Keratinocyte (primary cell): ENCODE measurements at regions not wholly inside any gene's neighbourhood (a gene's known extent, or its start where the extent isn't known, plus 50 kb on each side); places are given as distances from the start of the nearest gene placed in this dataset.

Source experiments
- DNase-seq: peaks from one replicate; pipeline ENCODE4 v3.0.0-alpha.2; 2011; ENCODE audit warnings: low read depth, missing footprints, low spot score
- FAIRE-seq: peaks from 2 replicates; lab custom pipeline; 2011; peaks lifted over from hg19 to GRCh38; lab: Jason Lieb, UNC
- H2AFZ ChIP-seq: 2 replicates; pipeline ENCODE4 v1.6.0; 2012; ENCODE audit warnings: low read length, control low read depth, inconsistent platforms; ENCODE audit not compliant: control insufficient read depth
- H3K27ac ChIP-seq: 2 replicates; pipeline ENCODE4 v1.5.1; 2011; ENCODE audit warnings: low read length; ENCODE audit not compliant: control insufficient read depth, insufficient read depth
- H3K27me3 ChIP-seq: 3 replicates; pipeline ENCODE4 v1.6.0; 2011; ENCODE audit warnings: low read length; ENCODE audit not compliant: control insufficient read depth, insufficient read depth; ENCODE audit errors: extremely low read depth
- H3K36me3 ChIP-seq, 2 experiments: 2 replicates in 1 of 2; 3 replicates in 1 of 2; pipeline ENCODE4 v1.5.1; 2011; ENCODE audit warnings: low read length in 2 of 2, mild to moderate bottlenecking in 1 of 2; ENCODE audit not compliant: control insufficient read depth in 2 of 2, insufficient read depth in 2 of 2; ENCODE audit errors: extremely low read depth in 1 of 2
- H3K4me1 ChIP-seq: 3 replicates; pipeline ENCODE4 v1.5.1; 2011; ENCODE audit warnings: low read length; ENCODE audit not compliant: control insufficient read depth, insufficient read depth; ENCODE audit errors: extremely low read depth
- H3K4me2 ChIP-seq: 3 replicates; pipeline ENCODE4 v1.6.0; 2011; ENCODE audit warnings: low read depth, low read length; ENCODE audit not compliant: control insufficient read depth, insufficient read depth; ENCODE audit errors: extremely low read depth
- H3K4me3 ChIP-seq, 3 experiments: fragments of 200-600 bp in 1 of 3; sonication (generic) in 1 of 3; 2 replicates in 2 of 3; 3 replicates in 1 of 3; pipeline ENCODE4 v1.5.1; 2011 to 2016; ENCODE audit warnings: low read length in 3 of 3, mild to moderate bottlenecking in 3 of 3, control low read depth in 2 of 3, inconsistent platforms in 1 of 3, low read depth in 1 of 3, mixed read lengths in 1 of 3, mixed run types in 1 of 3, moderate library complexity in 1 of 3; ENCODE audit not compliant: control insufficient read depth in 2 of 3, insufficient read depth in 2 of 3; ENCODE audit errors: extremely low read depth in 1 of 3
- H3K79me2 ChIP-seq: 2 replicates; pipeline ENCODE4 v1.6.0; 2012; ENCODE audit warnings: low read length; ENCODE audit not compliant: control insufficient read depth, insufficient read depth
- H3K9ac ChIP-seq: 3 replicates; pipeline ENCODE4 v1.6.0; 2011; ENCODE audit warnings: low read length; ENCODE audit not compliant: control insufficient read depth, insufficient read depth; ENCODE audit errors: extremely low read depth
- H3K9me1 ChIP-seq: 3 replicates; pipeline ENCODE4 v1.6.0; 2011; ENCODE audit warnings: low read length; ENCODE audit not compliant: control insufficient read depth, insufficient read depth; ENCODE audit errors: extremely low read depth
- H3K9me3 ChIP-seq: 2 replicates; pipeline ENCODE4 v1.5.1; 2012; ENCODE audit warnings: low read depth, low read length; ENCODE audit not compliant: control insufficient read depth
- H4K20me1 ChIP-seq: 3 replicates; pipeline ENCODE4 v1.6.0; 2011; ENCODE audit warnings: low read length; ENCODE audit not compliant: control insufficient read depth, insufficient read depth; ENCODE audit errors: extremely low read depth
- EZH2 ChIP-seq: IDR thresholded peaks from one replicate; pipeline ENCODE4 v1.6.1; 2012; ENCODE audit warnings: inconsistent platforms, mild to moderate bottlenecking, low read length, moderate library complexity
- dilution Hi-C: fragments of 300-500 bp; cut with MboI; formaldehyde crosslinking; loops from one replicate; pipeline ENCODE4 v1.7.0; 2020; ENCODE audit warnings: low sequenced_read_pairs; ENCODE audit not compliant: extremely low pct_ligation_motif_present
- TF ChIP-seq, protein P1 (sequence below), 3 experiments: IDR thresholded peaks in 1 of 3; conservative IDR thresholded peaks in 1 of 3; optimal IDR thresholded peaks in 1 of 3; 2 replicates in 2 of 3; 3 replicates in 1 of 3; pipeline versions ENCODE3 to v1.5.1; 2011; ENCODE audit warnings: low read length in 3 of 3, mild to moderate bottlenecking in 3 of 3, moderate library complexity in 2 of 3, control low read depth in 1 of 3, inconsistent platforms in 1 of 3; ENCODE audit not compliant: insufficient read depth in 2 of 3; ENCODE audit errors: extremely low read depth in 1 of 3

GRCh38 chr14:82482345-82482744, 948.7 kb upstream of the SEL1L start:
- no peaks in the 10 kb centered on the region for H3K79me2 ChIP-seq
- no peaks in the 10 kb centered on the region for H3K36me3 ChIP-seq
- no peak for FAIRE-seq
- no peak overlapping the region for H3K27ac ChIP-seq
- TF ChIP-seq, protein P1, sequence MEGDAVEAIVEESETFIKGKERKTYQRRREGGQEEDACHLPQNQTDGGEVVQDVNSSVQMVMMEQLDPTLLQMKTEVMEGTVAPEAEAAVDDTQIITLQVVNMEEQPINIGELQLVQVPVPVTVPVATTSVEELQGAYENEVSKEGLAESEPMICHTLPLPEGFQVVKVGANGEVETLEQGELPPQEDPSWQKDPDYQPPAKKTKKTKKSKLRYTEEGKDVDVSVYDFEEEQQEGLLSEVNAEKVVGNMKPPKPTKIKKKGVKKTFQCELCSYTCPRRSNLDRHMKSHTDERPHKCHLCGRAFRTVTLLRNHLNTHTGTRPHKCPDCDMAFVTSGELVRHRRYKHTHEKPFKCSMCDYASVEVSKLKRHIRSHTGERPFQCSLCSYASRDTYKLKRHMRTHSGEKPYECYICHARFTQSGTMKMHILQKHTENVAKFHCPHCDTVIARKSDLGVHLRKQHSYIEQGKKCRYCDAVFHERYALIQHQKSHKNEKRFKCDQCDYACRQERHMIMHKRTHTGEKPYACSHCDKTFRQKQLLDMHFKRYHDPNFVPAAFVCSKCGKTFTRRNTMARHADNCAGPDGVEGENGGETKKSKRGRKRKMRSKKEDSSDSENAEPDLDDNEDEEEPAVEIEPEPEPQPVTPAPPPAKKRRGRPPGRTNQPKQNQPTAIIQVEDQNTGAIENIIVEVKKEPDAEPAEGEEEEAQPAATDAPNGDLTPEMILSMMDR (optimal IDR thresholded peaks at IDR 0.05 in 1 of 3, IDR thresholded peaks at IDR 0.05 in 1 of 3, conservative IDR thresholded peaks at IDR 0.05 in 1 of 3; ENCODE audit: extremely low read depth in 1 of 3, insufficient read depth in 2 of 3, low read length in 3 of 3), result no peak
- TF ChIP-seq EZH2, result no peak
- H3K9me1 ChIP-seq, result no peaks in the 10 kb centered on the region
- dilution Hi-C loops, result no loop called here
- no peak overlapping the region for H3K4me3 ChIP-seq
- H3K4me2 ChIP-seq, result no peak overlapping the region
- no peaks in the 10 kb centered on the region for H3K9me3 ChIP-seq
- no peaks in the 10 kb centered on the region for H3K27me3 ChIP-seq
- no peak overlapping the region for H2AFZ ChIP-seq
- no peak overlapping the region for H3K9ac ChIP-seq
- H4K20me1 ChIP-seq, result no peaks in the 10 kb centered on the region
- DNase-seq, result no peak
- H3K4me1 ChIP-seq, result no peaks in the 10 kb centered on the region

GRCh38 chr14:82488473-82488872, 954.8 kb upstream of the SEL1L start:
- no peak overlapping the region for H3K9ac ChIP-seq
- H3K4me3 ChIP-seq, result no peak overlapping the region
- no peak overlapping the region for H3K4me2 ChIP-seq
- no peak for FAIRE-seq
- no peaks in the 10 kb centered on the region for H3K4me1 ChIP-seq
- H2AFZ ChIP-seq, result no peak overlapping the region
- no peaks in the 10 kb centered on the region for H3K79me2 ChIP-seq
- H3K9me3 ChIP-seq, result no peaks in the 10 kb centered on the region
- H3K36me3 ChIP-seq, result no peaks in the 10 kb centered on the region
- H3K9me1 ChIP-seq, result no peaks in the 10 kb centered on the region
- no peaks in the 10 kb centered on the region for H4K20me1 ChIP-seq
- DNase-seq, result no peak
- TF ChIP-seq, protein P1 (optimal IDR thresholded peaks at IDR 0.05 in 1 of 3, IDR thresholded peaks at IDR 0.05 in 1 of 3, conservative IDR thresholded peaks at IDR 0.05 in 1 of 3; ENCODE audit: extremely low read depth in 1 of 3, insufficient read depth in 2 of 3, low read length in 3 of 3), result no peak
- TF ChIP-seq EZH2, result no peak
- no peaks in the 10 kb centered on the region for H3K27me3 ChIP-seq
- dilution Hi-C loops, result no loop called here
- no peak overlapping the region for H3K27ac ChIP-seq
